Endothelial cell of umbilical vein (primary cell): ENCODE measurements at regions not wholly inside any gene's neighbourhood (a gene's known extent, or its start where the extent isn't known, plus 50 kb on each side); places are given as distances from the start of the nearest gene placed in this dataset.

Experiments used
- BruUV-seq: library from RNA; stranded (reverse); fragments of 400-500 nt; replicated peaks from 2 replicates; lab custom pipeline; 2021; lab: Mats Ljungman, UMichigan
- CTCF ChIA-PET: fragments of 300-600, 350-600 bp; sonication (Branson Sonifier 250); formaldehyde crosslinking; loops from one replicate; lab custom pipeline; 2021; ENCODE audit warnings: antibody characterized with exemption, inconsistent platforms; lab: Charles Lee
- POLR2A ChIA-PET: fragments of 300-600, 350-600 bp; sonication (Branson Sonifier 250); formaldehyde crosslinking; loops from one replicate; lab custom pipeline; 2021; ENCODE audit warnings: antibody characterized with exemption, inconsistent platforms; lab: Charles Lee
- DNase-seq: peaks from one replicate; pipeline ENCODE4 v3.0.0-alpha.2; 2011; ENCODE audit warnings: low read depth, low spot score
- FAIRE-seq: peaks from 2 replicates; lab custom pipeline; 2011; peaks lifted over from hg19 to GRCh38; lab: Jason Lieb, UNC
- H2AFZ ChIP-seq: 2 replicates; pipeline ENCODE4 v1.6.0; 2012; ENCODE audit warnings: low read depth, low read length, control low read depth, inconsistent platforms
- H3K27ac ChIP-seq: 2 replicates; pipeline ENCODE4 v1.5.1; 2011; ENCODE audit warnings: low read depth, mild to moderate bottlenecking, control low read depth, low read length, moderate library complexity; ENCODE audit not compliant: insufficient read depth
- H3K27me3 ChIP-seq, 2 experiments: 2 replicates each; pipeline versions ENCODE4 v1.6.0 to v1.6.1; 2011; ENCODE audit warnings: low read length in 2 of 2, mixed read lengths in 1 of 2; ENCODE audit not compliant: control insufficient read depth in 2 of 2, insufficient read depth in 2 of 2
- H3K36me3 ChIP-seq, 2 experiments: 2 replicates in 1 of 2; 3 replicates in 1 of 2; pipeline ENCODE4 v1.5.1; 2011; ENCODE audit warnings: low read length in 2 of 2, mild to moderate bottlenecking in 1 of 2, moderate library complexity in 1 of 2; ENCODE audit not compliant: control insufficient read depth in 2 of 2, insufficient read depth in 2 of 2; ENCODE audit errors: extremely low read depth in 1 of 2
- H3K4me1 ChIP-seq: 3 replicates; pipeline ENCODE4 v1.5.1; 2011; ENCODE audit warnings: mild to moderate bottlenecking, low read length; ENCODE audit not compliant: control insufficient read depth, insufficient read depth; ENCODE audit errors: extremely low read depth
- H3K4me2 ChIP-seq: 2 replicates; pipeline ENCODE4 v1.6.1; 2011; ENCODE audit warnings: low read length, control low read depth, mixed read lengths; ENCODE audit not compliant: insufficient read depth
- H3K4me3 ChIP-seq, 3 experiments: fragments of 200-600 bp in 1 of 3; sonication (generic), shearing (Covaris generic) in 1 of 3; replicated peaks in 1 of 3; 2 replicates each; pipeline ENCODE4 v1.5.1; 2011 to 2016; ENCODE audit warnings: control low read depth in 3 of 3, low read length in 3 of 3, mild to moderate bottlenecking in 2 of 3, inconsistent platforms in 1 of 3, low read depth in 1 of 3, moderate library complexity in 1 of 3; ENCODE audit not compliant: insufficient read depth in 1 of 3
- H3K79me2 ChIP-seq: 2 replicates; pipeline ENCODE4 v1.6.0; 2012; ENCODE audit warnings: low read length, inconsistent platforms; ENCODE audit not compliant: control insufficient read depth, insufficient read depth
- H3K9ac ChIP-seq: replicated peaks from 2 replicates; pipeline ENCODE3; 2011; ENCODE audit warnings: low read length, control low read depth; ENCODE audit not compliant: insufficient read depth; ENCODE audit errors: extremely low read depth
- H3K9me1 ChIP-seq: replicated peaks from 3 replicates; pipeline ENCODE4 v1.6.0; 2011; ENCODE audit warnings: mild to moderate bottlenecking, low read length; ENCODE audit not compliant: control insufficient read depth, insufficient read depth; ENCODE audit errors: extremely low read depth
- H3K9me3 ChIP-seq: replicated peaks from 2 replicates; pipeline ENCODE4 v1.5.1; 2012; ENCODE audit warnings: low read length, inconsistent platforms; ENCODE audit not compliant: control insufficient read depth, insufficient read depth
- H4K20me1 ChIP-seq: replicated peaks from 2 replicates; pipeline ENCODE3; 2011; ENCODE audit warnings: mild to moderate bottlenecking, low read length; ENCODE audit not compliant: control insufficient read depth, insufficient read depth; ENCODE audit errors: extremely low read depth
- CTCF ChIP-seq, 2 donors: IDR thresholded peaks; 1 replicate in 1 of 2; 2 replicates in 1 of 2; pipeline ENCODE4 v1.5.1; 2011; ENCODE audit warnings: low read length in 2 of 2, mild to moderate bottlenecking in 2 of 2, moderate library complexity in 2 of 2, control low read depth in 1 of 2, inconsistent platforms in 1 of 2, low read depth in 1 of 2; ENCODE audit not compliant: insufficient read depth in 1 of 2; ENCODE audit errors: extremely low read depth in 1 of 2
- EZH2 ChIP-seq: IDR thresholded peaks from 2 replicates; pipeline ENCODE4 v1.6.1; 2012; ENCODE audit warnings: borderline replicate concordance, low read depth, mild to moderate bottlenecking, moderate library complexity, low read length, inconsistent platforms; ENCODE audit not compliant: severe bottlenecking
- FOS ChIP-seq: IDR thresholded peaks from 2 replicates; pipeline ENCODE4 v1.6.1; 2011; ENCODE audit warnings: mild to moderate bottlenecking, low read length, moderate library complexity, borderline replicate concordance; ENCODE audit not compliant: insufficient read depth
- GATA2 ChIP-seq: IDR thresholded peaks from 2 replicates; pipeline ENCODE4 v1.7.0; 2011; ENCODE audit warnings: low read depth, mild to moderate bottlenecking, moderate library complexity, mixed read lengths, low read length; ENCODE audit not compliant: insufficient read length, insufficient read depth
- JUN ChIP-seq: IDR thresholded peaks from 2 replicates; pipeline ENCODE4 v1.6.1; 2011; ENCODE audit warnings: borderline replicate concordance, low read depth; ENCODE audit not compliant: insufficient read length, insufficient read depth
- MYC ChIP-seq: IDR thresholded peaks from one replicate; pipeline ENCODE4 v1.6.1; 2011; ENCODE audit warnings: mild to moderate bottlenecking, low read depth, low read length
- POLR2A ChIP-seq: IDR thresholded peaks from 2 replicates; pipeline ENCODE4 v1.6.1; 2012; ENCODE audit warnings: low read depth, mild to moderate bottlenecking, control low read depth, low read length
- POLR2AphosphoS5 ChIP-seq: IDR thresholded peaks from 2 replicates; pipeline ENCODE4 v1.6.1; 2012; ENCODE audit warnings: low read depth, mild to moderate bottlenecking, control low read depth, low read length, moderate library complexity; ENCODE audit not compliant: insufficient read depth
- dilution Hi-C: fragments of 300-500 bp; cut with MboI; formaldehyde crosslinking; loops from one replicate; pipeline ENCODE4 v1.15.0; 2019; ENCODE audit warnings: low sequenced_read_pairs; ENCODE audit not compliant: extremely low pct_ligation_motif_present
- intact Hi-C: fragments of 100-400 bp; cut with micrococcal nuclease; formaldehyde crosslinking; loops from one replicate; pipeline ENCODE4 v1.10.0; 2022
- TF ChIP-seq, protein P1 (sequence below): IDR thresholded peaks from 2 replicates; pipeline ENCODE4 v1.6.1; 2011; ENCODE audit not compliant: insufficient read depth, insufficient read length

DNA sequence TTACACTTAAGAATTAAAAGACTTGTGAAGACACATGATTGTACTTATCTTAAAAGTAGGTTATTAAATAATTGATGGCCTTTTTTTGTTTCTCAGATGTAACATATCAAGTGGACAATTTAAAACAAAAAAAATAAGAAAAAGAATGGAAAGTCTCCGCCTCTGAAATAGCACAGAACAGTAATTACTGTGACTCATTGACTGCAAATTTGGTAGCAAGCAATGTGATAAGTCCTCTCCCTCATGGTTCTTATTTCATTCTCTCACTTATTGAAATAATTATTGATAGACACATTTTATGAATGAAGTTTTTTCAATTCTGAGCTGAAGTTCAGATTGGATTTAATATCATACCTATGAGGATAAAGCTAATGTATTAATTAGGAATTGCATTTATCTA lies 717.9 kb upstream of the LUZP2 start:
- no TSS peak for BruUV-seq
- Histone ChIP-seq H2AFZ (no peak overlapping the region), H3K4me1 (no peaks in the 10 kb centered on the region), H3K4me2 (no peak overlapping the region), H4K20me1 (no peaks in the 10 kb centered on the region), H3K4me3 (no peak overlapping the region), H3K9ac (no peak overlapping the region), H3K27me3 (no peaks in the 10 kb centered on the region), H3K9me1 (peaks cover 2% of the 10 kb centered on the region), H3K27ac (no peak overlapping the region), H3K9me3 (no peaks in the 10 kb centered on the region), H3K36me3 (no peaks in the 10 kb centered on the region), H3K79me2 (no peaks in the 10 kb centered on the region)
- dilution Hi-C loops, result no loop called here
- intact Hi-C loops, result no loop called here
- ChIA-PET CTCF (interaction anchor here (1.3 kb wide), 1 partner anchor 173 kb away, joined by 3 read pairs; no protein-coding TSS in a partner anchor), POLR2A (no interaction called here)
- no peak for FAIRE-seq
- no peak for DNase-seq
- no peak for TF ChIP-seq POLR2AphosphoS5
- no peak for TF ChIP-seq POLR2A
- TF ChIP-seq EZH2, result no peak
- no peak for TF ChIP-seq FOS
- no peak for TF ChIP-seq GATA2
- TF ChIP-seq JUN, result no peak
- TF ChIP-seq, protein P1, sequence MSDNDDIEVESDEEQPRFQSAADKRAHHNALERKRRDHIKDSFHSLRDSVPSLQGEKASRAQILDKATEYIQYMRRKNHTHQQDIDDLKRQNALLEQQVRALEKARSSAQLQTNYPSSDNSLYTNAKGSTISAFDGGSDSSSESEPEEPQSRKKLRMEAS, result no peak
- no peak for TF ChIP-seq MYC
- TF ChIP-seq CTCF (IDR thresholded peaks at IDR 0.05; ENCODE audit: extremely low read depth in 1 of 2, insufficient read depth in 1 of 2, low read depth in 1 of 2, low read length in 2 of 2), result no peak
